SW480 (cell line): ENCODE measurements at regions not wholly inside any gene's neighbourhood (a gene's known extent, or its start where the extent isn't known, plus 50 kb on each side); places are given as distances from the start of the nearest gene placed in this dataset.

ENCODE experiments used
- DNase-seq: peaks from one replicate; pipeline ENCODE4 v3.0.0-alpha.2; 2016; ENCODE audit warnings: low spot score

- no peak for DNase-seq
These were observed 91.5 kb upstream of the TUT7 start for GRCh38 chr9:86445671-86446070.

GRCh38 chr9:86443992-86444391, 89.8 kb upstream of the TUT7 start:
- no peak for DNase-seq

GRCh38 chr9:86434039-86434726, 80.0 kb upstream of the TUT7 start:
- DNase-seq: peak; percentile 93

- no peak for DNase-seq
These were observed 70.2 kb upstream of the TUT7 start for GRCh38 chr9:86424251-86424891.

GRCh38 chr9:86413971-86414880, 60.0 kb upstream of the TUT7 start:
- DNase-seq: peak; percentile 35

- no peak for DNase-seq
These were observed 56.1 kb upstream of the TUT7 start for GRCh38 chr9:86410281-86410680.

- DNase-seq: no peak
These were observed 53.9 kb upstream of the TUT7 start for GRCh38 chr9:86408121-86408520.

- peak; percentile 46 for DNase-seq
These were observed 52.8 kb upstream of the TUT7 start for GRCh38 chr9:86407022-86407421.

GRCh38 chr9:86406366-86406765, 52.2 kb upstream of the TUT7 start:
- DNase-seq: no peak

- DNase-seq: peak; percentile 11
These were observed 51.7 kb upstream of the TUT7 start for GRCh38 chr9:86405926-86406325.

- no peak for DNase-seq
These were observed 50.9 kb upstream of the TUT7 start for GRCh38 chr9:86405086-86405491.
